ENCODE measurements at regions not wholly inside any gene's neighbourhood (a gene's known extent, or its start where the extent isn't known, plus 50 kb on each side); places are given as distances from the start of the nearest gene placed in this dataset.

DNA sequence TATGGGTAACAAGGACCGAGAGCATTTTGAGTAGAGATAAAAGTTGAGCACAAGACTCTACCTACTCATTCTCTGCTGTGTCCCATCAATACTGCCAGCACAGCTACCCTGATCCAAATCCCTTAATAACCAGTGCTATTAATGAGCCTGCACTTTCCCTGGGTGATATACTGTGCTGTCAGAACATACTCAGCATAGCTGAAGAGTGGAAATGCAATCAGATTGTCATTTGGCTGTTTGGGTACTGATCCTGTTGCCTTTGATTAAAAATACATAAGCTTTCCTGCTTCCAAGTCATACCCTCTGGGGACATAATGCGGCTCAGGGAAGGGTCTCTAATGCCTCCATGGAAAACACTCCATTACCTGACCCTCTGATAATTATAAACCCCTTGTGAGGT lies 917.5 kb downstream of the SQOR start (continued):
- no peak for TF ChIP-seq CHD7 (IDR thresholded peaks at IDR 0.05; ENCODE audit: insufficient replicate concordance, low read length)
- no peak for TF ChIP-seq RAD21 (IDR thresholded peaks at IDR 0.05 in 1 of 2, conservative IDR thresholded peaks at IDR 0.05 in 1 of 2; ENCODE audit: low read depth in 2 of 2, low read length in 2 of 2)
- TF ChIP-seq FOSL1 (IDR thresholded peaks at IDR 0.05; ENCODE audit: insufficient read depth, low read depth, low read length) = no peak
- TF ChIP-seq MAX (IDR thresholded peaks at IDR 0.05) = no peak
- no peak for TF ChIP-seq CHD2 (IDR thresholded peaks at IDR 0.05; ENCODE audit: low read length)
- TF ChIP-seq, protein P1, sequence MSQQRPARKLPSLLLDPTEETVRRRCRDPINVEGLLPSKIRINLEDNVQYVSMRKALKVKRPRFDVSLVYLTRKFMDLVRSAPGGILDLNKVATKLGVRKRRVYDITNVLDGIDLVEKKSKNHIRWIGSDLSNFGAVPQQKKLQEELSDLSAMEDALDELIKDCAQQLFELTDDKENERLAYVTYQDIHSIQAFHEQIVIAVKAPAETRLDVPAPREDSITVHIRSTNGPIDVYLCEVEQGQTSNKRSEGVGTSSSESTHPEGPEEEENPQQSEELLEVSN (IDR thresholded peaks at IDR 0.05) = no peak
- no peak for TF ChIP-seq GTF2F1 (IDR thresholded peaks at IDR 0.05; ENCODE audit: borderline replicate concordance, low read depth, low read length)
- no peak for TF ChIP-seq SP2 (IDR thresholded peaks at IDR 0.05; ENCODE audit: low read length)
- TF ChIP-seq, protein P2, sequence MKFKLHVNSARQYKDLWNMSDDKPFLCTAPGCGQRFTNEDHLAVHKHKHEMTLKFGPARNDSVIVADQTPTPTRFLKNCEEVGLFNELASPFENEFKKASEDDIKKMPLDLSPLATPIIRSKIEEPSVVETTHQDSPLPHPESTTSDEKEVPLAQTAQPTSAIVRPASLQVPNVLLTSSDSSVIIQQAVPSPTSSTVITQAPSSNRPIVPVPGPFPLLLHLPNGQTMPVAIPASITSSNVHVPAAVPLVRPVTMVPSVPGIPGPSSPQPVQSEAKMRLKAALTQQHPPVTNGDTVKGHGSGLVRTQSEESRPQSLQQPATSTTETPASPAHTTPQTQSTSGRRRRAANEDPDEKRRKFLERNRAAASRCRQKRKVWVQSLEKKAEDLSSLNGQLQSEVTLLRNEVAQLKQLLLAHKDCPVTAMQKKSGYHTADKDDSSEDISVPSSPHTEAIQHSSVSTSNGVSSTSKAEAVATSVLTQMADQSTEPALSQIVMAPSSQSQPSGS (IDR thresholded peaks at IDR 0.05; ENCODE audit: low read length) = no peak

Data from H1 (cell line).